ENCODE measurements at regions not wholly inside any gene's neighbourhood (a gene's known extent, or its start where the extent isn't known, plus 50 kb on each side); places are given as distances from the start of the nearest gene placed in this dataset.

DNA sequence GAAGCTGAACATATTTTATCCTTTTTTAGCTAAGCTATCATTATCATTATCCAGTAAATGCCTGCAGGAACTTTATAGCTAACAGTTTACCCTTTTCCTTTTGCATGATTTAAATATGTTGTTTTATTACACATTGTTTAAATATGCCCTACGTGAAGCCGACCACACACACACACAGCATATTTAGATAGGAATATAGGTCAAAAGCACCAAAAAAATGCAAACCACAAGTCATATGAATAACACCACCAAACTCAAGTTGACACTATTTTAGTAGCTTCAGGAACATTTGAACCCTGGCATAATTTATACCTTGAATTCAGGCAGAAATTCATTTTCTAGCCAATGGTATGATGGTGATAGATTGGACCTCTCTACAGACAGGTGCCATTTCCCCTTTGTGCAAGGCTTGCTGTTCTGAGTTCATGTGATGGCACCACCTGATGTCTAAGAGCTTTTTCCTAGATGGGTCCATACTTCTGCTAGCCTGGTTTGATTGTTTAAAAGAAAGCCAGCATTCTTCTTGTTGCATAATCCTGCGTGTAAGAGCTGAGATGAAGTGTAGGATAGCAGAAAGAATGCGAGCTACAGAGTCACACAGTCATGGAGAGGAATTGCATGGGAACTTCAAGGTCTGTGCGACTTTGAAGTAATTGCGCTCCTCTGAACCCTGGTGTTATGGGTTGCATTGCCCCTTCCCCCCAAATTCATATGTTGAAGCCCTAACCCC lies 454.8 kb upstream of the SOX5 start:
- no peak for TF ChIP-seq SIN3A (IDR thresholded peaks at IDR 0.05; ENCODE audit: low read depth)
- no peak for TF ChIP-seq REST (IDR thresholded peaks at IDR 0.05; ENCODE audit: low read depth)
- no peak for TF ChIP-seq CTCF (IDR thresholded peaks at IDR 0.05 in 2 of 3, conservative IDR thresholded peaks at IDR 0.05 in 1 of 3; ENCODE audit: borderline replicate concordance in 1 of 3, insufficient read depth in 1 of 3, low read depth in 2 of 3, low read length in 2 of 3)
- no peak for TF ChIP-seq TCF7L2 (IDR thresholded peaks at IDR 0.05; ENCODE audit: borderline replicate concordance, extremely low read depth, insufficient read depth, insufficient read length)
- no peak for TF ChIP-seq EZH2 (IDR thresholded peaks at IDR 0.05)
- no peak for TF ChIP-seq EZH2phosphoT487 (IDR thresholded peaks at IDR 0.05; ENCODE audit: borderline replicate concordance)
- TF ChIP-seq MAX (IDR thresholded peaks at IDR 0.05) = no peak

Data from HCT116 (cell line).